CD4-positive, alpha-beta T cell treated with Interleukin-10 for 1 hour (primary cell): ENCODE measurements at regions not wholly inside any gene's neighbourhood (a gene's known extent, or its start where the extent isn't known, plus 50 kb on each side); places are given as distances from the start of the nearest gene placed in this dataset.

Experiments
- DNase-seq: peaks from one replicate; pipeline ENCODE4 v3.0.0-alpha.2; 2020

GRCh38 chr12:112559784-112560183 is 141.0 kb downstream of the PTPN11 start:
- DNase-seq, result no peak

GRCh38 chr12:112564160-112564784 is 145.5 kb downstream of the PTPN11 start:
- DNase-seq, result no peak

GRCh38 chr12:112568641-112569040 is 149.9 kb downstream of the PTPN11 start:
- no peak for DNase-seq

- DNase-seq, result no peak
Measured at GRCh38 chr12:112570096-112570495, 151.3 kb downstream of the PTPN11 start.

GRCh38 chr12:112573141-112573540 is 154.4 kb downstream of the PTPN11 start:
- no peak for DNase-seq

- no peak for DNase-seq
Measured at GRCh38 chr12:112574896-112575558, 156.3 kb downstream of the PTPN11 start.

GRCh38 chr12:112575559-112576067 is 156.9 kb downstream of the PTPN11 start:
- DNase-seq, result no peak

- DNase-seq, result no peak
Measured at GRCh38 chr12:112577473-112578329, 159.0 kb downstream of the PTPN11 start.

- DNase-seq, result no peak
Measured at GRCh38 chr12:112584266-112584722, 165.5 kb downstream of the PTPN11 start.

- DNase-seq, result no peak
Measured at GRCh38 chr12:112586148-112586783, 167.5 kb downstream of the PTPN11 start.

GRCh38 chr12:112589275-112589674 is 170.5 kb downstream of the PTPN11 start:
- DNase-seq, result no peak

GRCh38 chr12:112590281-112590680 is 171.5 kb downstream of the PTPN11 start:
- DNase-seq, result no peak

- DNase-seq, result no peak
Measured at GRCh38 chr12:112591488-112591887, 172.7 kb downstream of the PTPN11 start.

GRCh38 chr12:112595410-112595809 is 176.7 kb downstream of the PTPN11 start:
- no peak for DNase-seq

GRCh38 chr12:112597986-112598385 is 179.2 kb downstream of the PTPN11 start:
- DNase-seq, result no peak

GRCh38 chr12:112598626-112599025 is 179.9 kb downstream of the PTPN11 start:
- DNase-seq, result no peak

- DNase-seq, result no peak
Measured at GRCh38 chr12:112599871-112600270, 181.1 kb downstream of the PTPN11 start.

- no peak for DNase-seq
Measured at GRCh38 chr12:112602150-112602549, 183.4 kb downstream of the PTPN11 start.

- no peak for DNase-seq
Measured at GRCh38 chr12:112606611-112607365, 184.8 kb upstream of the RPH3A start.

GRCh38 chr12:112607427-112607826 is 184.1 kb upstream of the RPH3A start:
- no peak for DNase-seq

GRCh38 chr12:112611908-112612307 is 179.6 kb upstream of the RPH3A start:
- no peak for DNase-seq

GRCh38 chr12:112615196-112615595 is 176.4 kb upstream of the RPH3A start:
- DNase-seq, result no peak
